ENCODE measurements at regions not wholly inside any gene's neighbourhood (a gene's known extent, or its start where the extent isn't known, plus 50 kb on each side); places are given as distances from the start of the nearest gene placed in this dataset.

DNA sequence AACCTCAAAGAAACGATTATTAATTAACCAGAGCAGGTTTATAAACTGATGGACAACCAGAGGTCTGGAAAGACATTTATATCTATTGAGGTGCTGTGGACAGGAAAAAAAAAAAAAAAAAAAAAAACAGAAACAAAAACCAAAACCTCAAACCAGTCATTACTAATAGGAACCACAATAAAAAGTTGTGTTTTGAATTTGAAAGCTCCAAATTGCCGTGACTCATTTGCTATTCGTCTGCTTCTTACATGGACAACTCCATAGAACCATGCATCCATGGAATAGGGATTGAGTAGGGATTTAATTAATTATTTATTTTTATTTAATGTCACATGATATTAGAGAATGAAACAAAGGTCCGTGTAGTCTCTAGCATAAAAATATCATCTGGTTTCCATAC, 134.1 kb upstream of the SSTR1 start:
- DNase-seq, result no peak

DNA sequence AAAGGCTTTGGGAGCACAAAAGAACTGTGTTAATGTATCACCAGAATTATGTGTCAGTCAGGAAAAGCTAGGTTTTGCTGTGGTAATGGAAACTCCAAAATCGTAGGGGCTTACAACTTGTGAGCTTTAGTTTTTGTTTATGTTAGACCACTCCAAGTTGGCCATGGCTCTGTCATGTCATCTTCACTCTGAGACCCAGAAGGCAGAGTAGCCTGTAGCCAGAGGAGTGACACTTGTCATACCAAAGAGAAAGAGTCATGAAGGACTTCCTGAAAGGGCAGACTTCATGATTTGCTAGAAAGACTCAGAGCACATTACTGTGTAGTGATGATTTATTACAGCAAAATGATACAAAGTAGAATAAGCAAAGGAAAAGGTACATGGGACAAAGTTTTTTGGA, 133.6 kb upstream of the SSTR1 start:
- DNase-seq, result no peak

DNA sequence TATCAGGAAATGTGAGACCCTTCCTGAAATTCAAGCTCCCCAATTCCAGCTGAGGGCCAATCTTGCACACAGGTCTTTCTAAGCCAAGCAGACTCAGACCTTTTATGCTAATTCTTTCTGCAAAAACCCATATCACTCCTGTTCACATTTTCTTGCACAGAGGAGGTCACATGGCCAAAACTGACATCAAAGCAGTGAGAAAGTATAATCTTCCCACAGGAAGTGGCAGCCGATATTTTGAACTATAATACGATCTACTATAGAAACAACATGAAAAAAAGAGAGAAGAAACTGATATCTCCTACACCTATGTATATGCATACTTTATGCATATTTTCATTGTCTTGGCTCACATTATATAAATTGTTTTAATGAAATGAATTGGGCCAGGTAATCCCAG, 132.9 kb upstream of the SSTR1 start:
- no peak for DNase-seq

DNA sequence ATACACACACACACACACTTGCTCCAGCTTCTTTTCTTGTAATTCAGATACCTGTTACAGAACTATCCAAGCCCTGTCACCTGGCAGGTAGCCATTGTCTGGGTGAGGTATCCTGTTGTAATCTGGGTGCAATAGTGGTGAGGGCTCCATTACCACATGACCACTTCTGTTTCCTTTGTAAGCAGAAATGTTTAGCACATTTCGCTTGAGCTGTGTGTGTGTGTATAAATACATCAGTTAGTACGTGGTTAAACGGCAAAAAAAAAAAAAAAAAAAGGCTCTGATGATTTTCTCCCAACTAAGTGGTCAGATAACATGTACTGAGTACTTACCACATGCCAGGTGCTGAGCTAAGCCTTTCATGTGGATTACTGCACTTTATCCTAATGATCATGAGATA, 129.3 kb upstream of the SSTR1 start:
- DNase-seq, result no peak

DNA sequence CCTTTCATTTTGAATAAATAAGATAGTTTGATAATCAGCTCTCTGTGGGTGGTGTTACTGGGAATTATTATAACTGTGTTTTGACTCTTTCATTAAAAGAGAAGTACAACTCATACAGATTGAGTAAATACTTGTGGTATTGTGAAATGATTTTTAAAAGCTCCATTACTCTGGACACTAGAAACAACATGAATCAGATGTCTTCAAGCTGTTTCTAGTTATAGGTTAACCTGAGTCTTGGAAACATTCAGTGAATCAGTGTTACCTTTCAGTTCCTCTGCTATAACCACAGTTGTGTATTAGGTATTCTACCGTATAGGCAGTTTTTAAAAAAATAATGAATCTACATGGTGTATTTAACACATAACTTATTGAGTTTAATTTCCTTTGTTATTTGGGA, 128.4 kb upstream of the SSTR1 start:
- DNase-seq, result no peak

DNA sequence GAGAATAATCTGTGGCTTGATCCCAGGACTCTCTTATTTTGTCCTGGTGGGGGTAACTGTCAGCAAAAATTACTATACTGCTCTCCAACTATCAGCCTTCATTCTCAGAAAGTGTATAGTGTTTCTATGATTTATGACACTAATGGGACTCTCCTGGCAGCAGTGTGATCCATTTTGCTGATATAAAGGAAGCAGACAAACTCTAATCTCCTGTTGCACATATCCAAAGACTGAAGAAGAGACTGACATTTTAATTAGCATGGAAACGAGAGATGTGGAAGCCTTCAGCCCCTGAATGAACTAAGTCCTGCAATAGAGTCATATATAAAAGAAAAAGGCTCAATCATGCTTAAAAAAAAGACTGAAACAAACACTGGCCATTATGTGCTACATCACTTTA, 127.8 kb upstream of the SSTR1 start:
- DNase-seq, result no peak

DNA sequence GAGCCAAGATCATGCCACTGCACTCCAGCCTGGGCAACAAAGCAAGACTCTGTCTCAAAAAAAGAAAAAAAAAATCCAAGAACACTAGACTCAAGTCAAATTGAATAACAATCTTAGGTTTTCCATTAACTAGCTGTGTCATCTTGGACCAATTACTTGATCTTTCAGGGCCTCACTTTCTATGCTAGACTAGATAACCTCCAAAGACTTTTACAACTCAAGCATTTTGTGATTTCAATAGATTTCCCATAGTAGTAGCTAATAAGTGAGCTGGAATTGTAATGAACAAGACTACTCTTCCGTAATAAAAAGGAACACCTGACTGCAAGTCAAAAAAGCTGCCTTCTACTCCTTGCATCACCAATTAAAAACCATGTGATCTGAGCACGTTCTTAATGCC, 127.0 kb upstream of the SSTR1 start:
- no peak for DNase-seq

DNA sequence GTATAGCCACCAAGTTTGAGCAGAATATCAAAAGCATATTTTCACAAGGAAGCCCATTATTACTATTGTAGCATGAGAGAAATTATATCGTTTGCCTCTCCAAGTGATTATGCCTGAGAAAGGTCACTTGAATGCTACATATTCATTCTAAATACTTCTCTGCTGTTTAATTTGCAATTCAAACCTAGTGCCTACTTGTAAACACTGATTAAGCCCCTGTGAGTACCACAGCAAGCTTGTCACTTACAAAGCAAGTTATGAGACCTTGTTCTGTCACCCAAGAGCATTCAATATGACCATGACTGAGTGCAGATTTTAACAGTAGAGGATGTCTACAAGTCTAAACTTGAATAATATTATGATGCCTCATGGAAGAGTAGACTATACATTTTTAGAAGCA, 124.7 kb upstream of the SSTR1 start:
- no peak for DNase-seq

DNA sequence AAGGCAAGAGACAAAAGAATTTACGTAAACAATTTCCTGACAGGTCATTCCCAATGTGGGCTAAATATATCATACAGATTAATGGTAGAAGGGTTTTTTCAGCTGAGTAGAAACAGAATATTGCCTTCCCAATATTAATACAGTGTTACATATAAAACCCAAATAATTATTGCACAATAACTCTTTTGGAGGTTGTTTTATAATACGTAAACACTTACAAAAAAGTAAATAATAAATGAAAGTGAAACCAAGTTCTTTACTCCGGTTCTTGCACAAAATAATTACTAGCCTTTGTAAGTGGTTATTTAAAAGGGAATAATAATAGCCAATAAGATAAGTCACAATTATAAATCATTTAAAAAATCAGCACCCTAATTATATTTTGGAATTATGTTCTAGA, 118.6 kb upstream of the SSTR1 start:
- no peak for DNase-seq

DNA sequence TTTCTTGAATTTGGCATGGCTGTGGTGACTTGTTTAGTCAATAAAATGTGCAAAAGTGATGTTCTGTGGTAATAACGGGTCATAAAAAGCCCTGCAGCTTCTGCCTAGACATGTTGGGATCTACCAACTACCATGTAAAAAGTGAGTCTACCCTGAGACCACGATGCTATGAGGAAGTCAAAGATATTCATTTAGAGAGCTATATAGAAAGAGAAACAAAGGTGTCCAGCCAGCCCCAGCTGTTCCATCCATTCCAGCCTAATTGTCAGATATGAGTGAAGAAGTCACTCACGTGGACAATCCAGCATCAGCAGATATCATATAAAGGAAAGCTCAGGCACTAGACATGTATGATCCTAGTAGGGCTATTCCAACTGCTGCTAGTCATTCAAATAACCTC, 117.2 kb upstream of the SSTR1 start:
- DNase-seq, result no peak

DNA sequence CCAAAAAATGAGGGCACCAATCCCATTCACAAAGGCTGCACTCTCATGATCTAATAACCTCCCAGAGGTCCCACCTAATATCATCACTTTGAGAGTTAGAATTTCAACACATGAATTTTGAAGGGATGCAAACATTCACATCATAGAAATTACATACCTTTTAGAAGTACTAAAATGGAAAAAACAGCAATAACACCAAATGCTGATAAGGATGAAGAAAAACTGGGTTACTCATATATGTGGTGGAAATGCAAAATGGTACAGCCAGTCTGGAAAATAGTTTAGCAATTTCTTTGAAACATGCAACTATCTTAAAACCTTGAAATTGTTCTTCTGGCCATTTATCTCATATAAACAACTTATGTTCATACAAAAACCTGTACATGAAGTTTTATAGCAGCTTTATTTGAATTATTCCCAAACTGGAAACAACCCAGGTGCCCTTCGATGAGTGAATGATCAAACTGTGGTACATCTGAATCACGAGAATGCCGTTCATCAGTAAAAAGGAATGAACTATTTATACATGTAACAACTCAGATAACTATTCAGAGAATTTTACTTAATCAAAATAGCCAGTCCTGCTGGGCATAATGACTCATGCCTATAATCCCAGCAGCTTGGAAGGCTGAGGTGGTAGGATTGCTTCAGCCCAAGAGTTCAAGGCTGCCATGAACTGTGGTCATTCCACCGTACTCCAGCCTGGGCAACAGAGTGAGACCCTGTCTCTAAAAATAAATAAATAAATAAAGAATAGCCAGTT, 109.4 kb upstream of the SSTR1 start:
- no peak for DNase-seq

DNA sequence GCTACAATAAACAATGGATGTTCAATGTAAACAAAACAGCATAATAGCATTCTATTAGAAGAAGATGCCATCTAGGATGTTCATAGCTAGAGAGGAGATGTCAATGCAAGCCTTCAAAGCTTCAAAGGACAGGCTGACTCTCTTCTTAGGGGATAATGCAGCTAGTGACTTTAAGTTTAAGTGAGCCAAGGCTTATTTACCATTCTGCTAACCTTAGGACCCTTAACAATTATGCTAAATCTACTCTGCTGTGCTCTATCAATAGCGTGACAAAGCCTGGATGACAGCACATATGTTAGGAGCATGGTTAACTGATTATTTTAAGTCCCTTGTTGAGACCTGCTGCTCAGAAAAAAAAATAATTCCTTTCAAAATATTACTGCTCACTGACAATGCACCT, 106.0 kb upstream of the SSTR1 start:
- DNase-seq, result no peak

DNA sequence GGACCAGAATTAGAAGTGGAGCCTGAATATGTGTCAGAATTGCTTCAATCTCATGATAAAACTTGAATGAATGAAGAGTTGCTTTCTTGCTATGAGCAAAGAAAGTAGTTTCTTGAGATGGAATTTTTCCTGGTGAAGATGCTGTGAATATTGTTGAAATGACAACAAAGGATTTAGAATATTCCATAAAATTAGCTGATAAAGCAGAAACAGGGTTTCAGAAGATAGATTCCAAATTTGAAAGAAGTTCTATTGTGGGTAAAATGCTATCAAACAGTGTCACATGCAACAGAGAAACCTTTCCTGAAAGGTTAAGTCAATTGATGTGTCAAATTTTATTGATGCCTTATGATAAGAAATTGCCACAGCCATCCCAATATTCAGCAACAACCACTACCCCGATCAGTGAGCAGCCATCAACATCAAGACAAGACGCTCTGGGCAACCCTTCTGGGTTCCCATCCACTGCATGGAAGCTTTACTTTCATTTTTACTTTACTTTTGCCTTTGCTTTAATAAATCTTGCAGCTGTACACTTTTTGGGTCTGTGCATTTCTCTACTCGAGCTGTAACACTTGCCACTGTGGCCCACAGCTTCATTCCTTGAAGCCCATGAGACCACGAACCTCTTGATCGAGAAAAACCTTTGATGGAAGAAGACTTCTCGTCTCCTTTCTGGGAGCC, 104.0 kb upstream of the SSTR1 start:
- DNase-seq, result no peak

DNA sequence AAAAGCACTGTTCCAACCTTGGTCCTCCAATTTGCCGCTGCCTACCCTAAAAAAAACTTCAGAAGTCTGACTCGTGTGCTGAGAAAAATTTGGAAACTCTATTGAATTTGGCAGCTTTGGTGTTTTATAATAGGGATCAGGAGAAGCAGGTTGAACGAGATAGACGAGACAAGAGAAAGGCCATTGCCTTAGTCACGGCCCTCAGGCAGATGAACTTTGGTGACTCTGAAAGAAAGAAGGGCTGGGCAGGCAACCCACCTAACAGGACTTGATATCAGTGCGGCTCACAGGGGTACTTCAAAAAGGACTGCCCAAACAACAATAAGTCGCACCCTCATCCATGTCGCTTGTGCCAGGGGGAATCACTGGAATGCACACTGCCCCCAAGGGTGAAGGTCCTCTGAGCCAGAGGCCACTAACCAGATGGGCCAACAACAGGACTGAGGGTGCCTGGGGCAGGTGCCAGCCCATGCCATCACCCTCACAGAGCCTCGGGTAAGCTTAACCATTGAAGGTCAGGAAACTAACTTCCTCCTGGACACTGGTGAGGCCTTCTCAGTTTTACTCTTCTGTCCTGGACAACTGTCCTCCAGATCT, 102.5 kb upstream of the SSTR1 start:
- DNase-seq, result no peak

DNA sequence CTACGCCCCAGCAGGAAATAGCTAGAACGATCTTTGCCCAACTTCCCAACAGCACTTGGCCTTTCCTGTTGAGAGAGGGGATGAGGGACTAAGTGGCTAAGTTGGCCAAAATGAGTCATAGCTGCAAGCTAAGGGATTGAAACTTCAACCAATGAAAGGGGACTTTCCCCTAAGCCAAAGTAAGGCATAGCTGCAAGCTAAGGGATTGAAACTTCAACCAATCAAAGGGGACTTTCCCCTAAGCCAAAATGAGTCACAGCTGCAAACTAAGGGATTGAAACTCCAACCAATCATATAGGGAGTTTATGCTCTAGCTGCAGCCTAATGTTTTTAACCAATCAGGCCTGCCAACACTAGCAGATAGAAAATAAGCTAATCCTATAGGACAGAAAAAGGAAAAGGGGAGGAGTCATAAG, 100.5 kb upstream of the SSTR1 start:
- DNase-seq, result no peak

DNA sequence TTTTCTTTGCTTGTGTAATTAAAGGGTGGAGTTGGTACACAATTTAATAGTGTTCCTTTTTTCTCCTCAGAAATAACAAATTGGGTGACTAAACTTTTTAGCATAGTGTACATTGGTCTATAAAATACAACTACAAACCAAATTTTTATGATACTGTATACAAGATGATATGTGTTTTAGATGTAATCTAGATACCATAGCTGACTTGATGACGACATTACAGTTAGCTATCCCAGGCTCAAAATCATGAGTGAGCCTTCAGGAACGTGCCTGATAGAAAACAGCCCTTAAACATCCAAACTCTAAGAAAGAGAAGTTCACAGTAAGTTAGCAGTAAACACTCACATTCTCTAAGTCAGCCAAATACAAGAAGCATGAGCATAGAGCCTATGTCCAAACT, 99.0 kb upstream of the SSTR1 start:
- no peak for DNase-seq

DNA sequence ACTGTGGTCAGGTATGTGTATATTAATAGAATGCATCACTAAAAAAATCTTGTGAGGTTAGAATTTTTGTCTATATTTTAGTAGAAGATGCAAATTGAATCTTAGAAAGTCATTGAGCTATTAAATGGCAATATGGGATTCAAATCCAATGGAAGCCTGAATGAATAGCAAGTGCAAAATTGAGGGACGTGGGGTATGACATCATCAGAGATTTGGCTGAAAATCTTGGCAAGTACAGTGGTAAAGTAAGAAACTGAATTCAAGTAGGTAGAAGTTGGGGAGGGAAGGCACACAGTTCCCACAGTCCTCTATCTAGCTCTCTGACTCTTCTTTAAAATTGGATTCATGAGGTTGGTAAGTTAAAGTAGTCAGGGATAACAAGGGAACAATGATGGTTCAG, 97.4 kb upstream of the SSTR1 start:
- no peak for DNase-seq

DNA sequence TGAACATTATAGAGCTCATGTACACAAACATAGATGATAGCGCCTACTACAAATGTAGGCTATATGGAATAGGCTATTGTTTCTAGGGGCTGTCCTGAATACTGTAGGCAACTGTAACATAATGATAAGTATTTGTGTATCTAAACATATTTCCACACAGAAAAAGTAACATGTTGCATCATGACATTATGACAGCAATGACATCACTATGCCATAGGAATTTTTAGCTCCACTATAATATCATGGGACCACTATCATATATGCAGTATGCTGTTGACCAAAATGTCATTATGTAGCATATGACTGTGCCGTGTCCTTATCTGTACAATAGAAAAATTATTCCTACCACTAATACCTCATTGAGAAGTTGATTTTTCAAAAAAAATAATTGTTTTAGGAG, 96.7 kb upstream of the SSTR1 start:
- DNase-seq, result no peak

DNA sequence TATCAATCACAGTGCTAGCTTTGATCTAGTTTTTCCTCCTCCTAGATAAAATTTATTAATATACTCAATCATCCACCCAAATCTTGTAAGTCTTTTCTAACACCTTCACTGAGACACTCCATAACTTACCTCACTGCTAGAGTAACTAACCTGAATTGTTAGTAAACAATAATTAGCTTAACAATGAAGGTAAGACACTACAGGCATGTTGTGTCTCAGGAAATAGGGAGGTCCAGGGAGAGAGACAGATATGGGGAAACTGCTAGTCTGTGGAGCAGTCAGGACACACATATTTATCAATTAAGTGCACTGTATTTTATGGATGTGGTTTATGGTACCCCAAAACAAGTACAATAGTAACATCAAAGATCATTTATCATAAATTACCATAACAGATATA, 94.2 kb upstream of the SSTR1 start:
- no peak for DNase-seq

DNA sequence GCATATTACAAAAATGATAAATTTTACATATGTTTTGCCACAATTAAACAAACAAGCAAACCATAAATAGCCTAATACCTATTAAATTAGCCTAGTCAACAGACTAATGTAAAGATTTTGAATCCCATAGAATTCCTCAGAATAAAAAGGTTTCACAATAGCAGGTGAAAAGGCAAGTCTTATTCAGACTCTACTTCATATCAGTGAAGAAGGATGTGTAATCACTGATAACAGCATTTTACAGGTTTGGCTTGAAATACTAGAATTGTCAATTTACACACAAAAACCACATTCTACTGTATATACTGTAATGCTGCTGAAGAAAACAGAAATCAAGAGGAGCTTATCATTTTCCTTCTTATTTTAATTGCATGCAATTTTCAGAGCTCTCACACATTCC, 90.8 kb upstream of the SSTR1 start:
- DNase-seq, result no peak

DNA sequence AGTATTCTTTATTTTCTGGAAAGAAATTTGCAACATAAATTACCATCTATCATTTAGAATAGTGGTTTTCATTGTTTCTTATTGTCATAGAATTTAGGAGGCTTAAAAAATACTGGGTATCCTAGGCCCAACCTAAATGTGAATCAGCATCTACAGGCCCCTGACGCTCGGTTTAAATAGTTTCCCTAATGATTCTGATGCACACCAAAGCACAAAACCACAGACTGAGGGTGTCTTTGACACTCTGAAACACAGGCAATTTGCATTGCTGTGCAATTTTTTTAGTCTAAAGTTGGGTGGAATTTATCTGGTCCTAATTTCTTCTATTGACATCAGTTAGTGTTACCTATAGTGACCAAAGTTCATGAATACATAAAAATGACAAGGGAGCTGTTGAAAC, 87.6 kb upstream of the SSTR1 start:
- DNase-seq, result no peak

DNA sequence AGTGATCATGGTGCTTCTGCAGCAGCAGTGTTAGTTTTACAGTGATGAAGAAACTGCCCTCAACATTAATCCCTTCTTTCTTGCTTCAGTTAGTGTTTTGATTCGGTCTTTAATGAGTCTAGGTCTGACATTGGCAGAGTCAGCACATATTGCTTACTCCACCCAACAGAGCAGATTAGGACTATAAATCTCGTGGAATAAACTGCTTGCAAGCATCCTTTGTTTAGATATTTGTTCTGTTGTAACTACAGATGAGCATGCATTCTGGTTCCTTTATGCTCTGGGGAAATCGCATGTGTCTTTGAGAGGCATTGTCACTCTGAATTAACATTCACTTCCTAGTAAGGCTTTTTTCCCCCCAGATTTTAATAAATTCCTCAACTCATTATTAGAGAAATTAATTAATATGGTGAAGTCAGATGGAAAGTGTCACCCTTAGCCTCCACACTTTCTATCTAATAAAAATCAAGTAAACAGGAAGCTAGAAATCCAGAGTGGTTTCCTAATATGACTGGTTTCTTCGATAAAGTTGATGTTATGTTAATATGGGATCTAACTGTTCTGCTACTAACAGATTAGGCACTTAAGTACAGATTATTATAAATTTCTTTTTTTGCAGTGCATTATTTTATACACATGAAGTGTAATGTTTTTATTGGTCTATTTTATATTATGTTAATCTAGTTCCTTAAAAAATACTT, 86.2 kb upstream of the SSTR1 start:
- no peak for DNase-seq

DNA sequence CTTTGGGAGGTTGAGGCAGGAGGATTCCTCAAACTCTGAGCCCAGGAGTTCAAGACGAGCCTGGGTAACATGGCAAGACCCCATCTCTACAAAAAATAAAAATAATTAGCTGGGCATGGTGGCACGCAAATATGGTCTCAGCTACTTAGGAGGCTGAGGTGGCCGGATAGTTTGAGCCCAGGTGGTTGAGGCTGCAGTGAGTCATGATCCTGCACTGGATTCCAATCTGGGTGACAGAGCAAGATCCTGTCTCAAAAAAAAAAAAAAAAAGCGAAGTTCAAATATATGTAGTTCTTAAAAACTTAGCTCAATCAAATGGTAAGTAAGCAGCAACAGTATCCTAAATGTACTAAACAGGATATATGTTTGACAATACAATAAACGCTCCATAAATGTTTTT, 85.5 kb upstream of the SSTR1 start:
- no peak for DNase-seq

DNA sequence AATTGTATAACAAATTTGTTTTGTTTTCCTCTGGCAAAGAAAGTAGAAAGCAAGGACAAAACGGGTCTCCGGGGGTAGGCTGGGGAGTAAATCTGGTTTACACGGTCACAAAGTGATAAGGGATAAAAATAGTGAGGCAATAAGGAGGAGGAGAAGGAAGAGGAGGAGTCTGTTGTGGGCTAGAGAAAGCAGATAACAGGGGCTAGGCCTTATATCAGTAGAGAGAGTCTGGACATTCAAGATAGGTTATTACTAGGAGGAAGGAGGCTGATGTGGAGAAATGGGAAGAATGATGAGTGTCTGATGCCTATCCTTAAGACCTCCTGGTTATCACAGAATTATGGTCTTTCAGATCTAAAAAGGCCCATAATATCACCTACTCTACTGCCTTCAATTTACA, 83.2 kb upstream of the SSTR1 start:
- no peak for DNase-seq

All from DMS 273 treated with DMSO at 0.1 percent for 48 hours (cell line).